ENCODE measurements at regions not wholly inside any gene's neighbourhood (a gene's known extent, or its start where the extent isn't known, plus 50 kb on each side); places are given as distances from the start of the nearest gene placed in this dataset.
"Not testable (repeated sequence)": the region's sequence is repeated elsewhere in the genome, so short reads cannot be mapped to it uniquely, and the experiment has no call there.

GRCh38 chr2:21812766-21813165, 689.0 kb downstream of the TDRD15 start:
- DNase-seq: no peak

GRCh38 chr2:21814588-21815149, 690.9 kb downstream of the TDRD15 start:
- DNase-seq: no peak

GRCh38 chr2:21818212-21818795, 694.5 kb downstream of the TDRD15 start:
- no peak for DNase-seq

GRCh38 chr2:21819454-21819853, 695.7 kb downstream of the TDRD15 start:
- no peak for DNase-seq

GRCh38 chr2:21820271-21820670, 696.5 kb downstream of the TDRD15 start:
- DNase-seq: no peak

GRCh38 chr2:21821672-21822227, 698.0 kb downstream of the TDRD15 start:
- no peak for DNase-seq

GRCh38 chr2:21822505-21822904, 698.7 kb downstream of the TDRD15 start:
- no peak for DNase-seq

- no peak for DNase-seq
These were observed 710.0 kb downstream of the TDRD15 start for GRCh38 chr2:21833767-21834166.

GRCh38 chr2:21836261-21836660, 712.5 kb downstream of the TDRD15 start:
- no peak for DNase-seq

GRCh38 chr2:21836719-21837118, 713.0 kb downstream of the TDRD15 start:
- DNase-seq: no peak

- DNase-seq: no peak
These were observed 713.6 kb downstream of the TDRD15 start for GRCh38 chr2:21837168-21837960.

GRCh38 chr2:21841341-21841740, 717.6 kb downstream of the TDRD15 start:
- DNase-seq: no peak

- not testable (repeated sequence) for DNase-seq
These were observed 726.6 kb downstream of the TDRD15 start for GRCh38 chr2:21850367-21850766.

GRCh38 chr2:21854938-21855337, 731.2 kb downstream of the TDRD15 start:
- no peak for DNase-seq

- no peak for DNase-seq
These were observed 732.9 kb downstream of the TDRD15 start for GRCh38 chr2:21856708-21857107.

GRCh38 chr2:21860907-21861306, 737.1 kb downstream of the TDRD15 start:
- DNase-seq: no peak

- DNase-seq: no peak
These were observed 742.5 kb downstream of the TDRD15 start for GRCh38 chr2:21866316-21866715.

- no peak for DNase-seq
These were observed 764.1 kb downstream of the TDRD15 start for GRCh38 chr2:21887881-21888280.

- DNase-seq: no peak
These were observed 766.3 kb downstream of the TDRD15 start for GRCh38 chr2:21890041-21890440.

GRCh38 chr2:21890716-21891115, 766.9 kb downstream of the TDRD15 start:
- DNase-seq: no peak

- DNase-seq: no peak
These were observed 767.4 kb downstream of the TDRD15 start for GRCh38 chr2:21891191-21891590.

GRCh38 chr2:21892140-21892539, 768.4 kb downstream of the TDRD15 start:
- DNase-seq: no peak

GRCh38 chr2:21895200-21895599, 771.4 kb downstream of the TDRD15 start:
- DNase-seq: no peak
